ENCODE measurements at regions not wholly inside any gene's neighbourhood (a gene's known extent, or its start where the extent isn't known, plus 50 kb on each side); places are given as distances from the start of the nearest gene placed in this dataset.

GRCh38 chr3:99071096-99071495 lies 169.6 kb upstream of the DCBLD2 start:
- TF ChIP-seq, protein P1, sequence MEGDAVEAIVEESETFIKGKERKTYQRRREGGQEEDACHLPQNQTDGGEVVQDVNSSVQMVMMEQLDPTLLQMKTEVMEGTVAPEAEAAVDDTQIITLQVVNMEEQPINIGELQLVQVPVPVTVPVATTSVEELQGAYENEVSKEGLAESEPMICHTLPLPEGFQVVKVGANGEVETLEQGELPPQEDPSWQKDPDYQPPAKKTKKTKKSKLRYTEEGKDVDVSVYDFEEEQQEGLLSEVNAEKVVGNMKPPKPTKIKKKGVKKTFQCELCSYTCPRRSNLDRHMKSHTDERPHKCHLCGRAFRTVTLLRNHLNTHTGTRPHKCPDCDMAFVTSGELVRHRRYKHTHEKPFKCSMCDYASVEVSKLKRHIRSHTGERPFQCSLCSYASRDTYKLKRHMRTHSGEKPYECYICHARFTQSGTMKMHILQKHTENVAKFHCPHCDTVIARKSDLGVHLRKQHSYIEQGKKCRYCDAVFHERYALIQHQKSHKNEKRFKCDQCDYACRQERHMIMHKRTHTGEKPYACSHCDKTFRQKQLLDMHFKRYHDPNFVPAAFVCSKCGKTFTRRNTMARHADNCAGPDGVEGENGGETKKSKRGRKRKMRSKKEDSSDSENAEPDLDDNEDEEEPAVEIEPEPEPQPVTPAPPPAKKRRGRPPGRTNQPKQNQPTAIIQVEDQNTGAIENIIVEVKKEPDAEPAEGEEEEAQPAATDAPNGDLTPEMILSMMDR (IDR thresholded peaks at IDR 0.05), result no peak
- intact Hi-C loops (cut with micrococcal nuclease), result no loop called here
- CTCF ChIA-PET, result no interaction called here
- Mint-ChIP-seq H3K4me1 (ENCODE audit: low read depth) (no peaks in the 10 kb centered on the region), H3K4me3 (no peak overlapping the region), H3K36me3 (ENCODE audit: low read depth) (no peaks in the 10 kb centered on the region), H3K9me3 (no peaks in the 10 kb centered on the region), H3K27me3 (no peaks in the 10 kb centered on the region), H3K27ac (no peak overlapping the region)
- no peak for ATAC-seq
- POLR2A ChIA-PET, result no interaction called here
- no peak for DNase-seq

GRCh38 chr3:99069973-99070372 lies 168.5 kb upstream of the DCBLD2 start:
- no peaks in the 10 kb centered on the region for H3K4me1 Mint-ChIP-seq (ENCODE audit: low read depth)
- H3K9me3 Mint-ChIP-seq, result no peaks in the 10 kb centered on the region
- TF ChIP-seq, protein P1 (IDR thresholded peaks at IDR 0.05), result no peak
- no peaks in the 10 kb centered on the region for H3K27me3 Mint-ChIP-seq
- ATAC-seq (no peak), DNase-seq (no peak)
- no peak overlapping the region for H3K27ac Mint-ChIP-seq
- H3K4me3 Mint-ChIP-seq, result no peak overlapping the region
- POLR2A ChIA-PET, result no interaction called here
- H3K36me3 Mint-ChIP-seq (ENCODE audit: low read depth), result no peaks in the 10 kb centered on the region
- CTCF ChIA-PET, result no interaction called here
- intact Hi-C loops (cut with micrococcal nuclease), result no loop called here

DNA sequence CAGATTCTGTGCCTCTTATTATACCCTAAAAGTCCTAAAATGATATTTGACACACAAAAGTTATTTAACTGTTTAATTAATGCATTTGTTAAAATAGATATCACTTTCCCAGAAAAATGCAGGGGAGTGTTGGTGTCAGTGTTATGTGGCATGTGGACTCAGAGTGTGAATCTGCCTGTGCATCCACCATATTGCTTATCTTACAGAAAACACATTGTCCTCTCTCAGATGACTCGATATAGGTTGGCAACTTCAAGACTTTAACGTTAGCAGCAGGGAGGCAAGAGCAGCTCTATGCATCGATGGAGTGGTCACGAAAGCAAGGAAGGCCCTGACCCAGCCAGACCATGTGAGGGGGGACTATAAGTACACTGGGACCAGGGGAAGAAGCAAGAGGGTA lies 165.4 kb upstream of the DCBLD2 start:
- ATAC-seq (no peak), DNase-seq (no peak)
- Mint-ChIP-seq H3K27me3 (no peaks in the 10 kb centered on the region), H3K27ac (no peak overlapping the region), H3K36me3 (ENCODE audit: low read depth) (no peaks in the 10 kb centered on the region), H3K4me3 (no peak overlapping the region), H3K4me1 (ENCODE audit: low read depth) (no peaks in the 10 kb centered on the region), H3K9me3 (no peaks in the 10 kb centered on the region)
- TF ChIP-seq, protein P1 (IDR thresholded peaks at IDR 0.05), result no peak
- intact Hi-C loops (cut with micrococcal nuclease), result no loop called here
- POLR2A ChIA-PET, result no interaction called here
- CTCF ChIA-PET, result no interaction called here

DNA sequence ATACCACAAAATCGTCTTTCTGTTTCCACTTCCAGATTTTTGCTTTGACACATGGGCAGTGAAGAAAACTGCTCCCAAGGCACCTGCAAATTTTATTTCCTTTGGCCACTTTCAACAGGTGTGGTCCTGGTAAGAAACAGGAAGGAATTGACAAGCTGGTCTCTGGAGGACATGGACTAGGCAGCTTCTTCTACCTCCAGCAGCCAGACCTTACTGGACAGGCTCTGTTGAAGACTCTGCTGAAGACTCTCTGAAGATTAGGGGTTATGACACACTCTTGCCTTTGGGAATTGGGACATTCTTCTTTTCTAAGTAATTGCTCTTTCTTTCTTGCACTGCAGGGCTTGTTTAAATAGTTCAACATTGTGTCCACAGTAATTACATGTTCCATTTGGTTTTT lies 147.7 kb upstream of the DCBLD2 start:
- ATAC-seq (no peak), DNase-seq (no peak)
- Mint-ChIP-seq H3K36me3 (ENCODE audit: low read depth) (no peaks in the 10 kb centered on the region), H3K27me3 (no peaks in the 10 kb centered on the region), H3K27ac (no peak overlapping the region), H3K4me3 (no peak overlapping the region), H3K9me3 (no peaks in the 10 kb centered on the region), H3K4me1 (ENCODE audit: low read depth) (no peaks in the 10 kb centered on the region)
- intact Hi-C loops (cut with micrococcal nuclease), result no loop called here
- ChIA-PET CTCF (no interaction called here), POLR2A (no interaction called here)
- TF ChIP-seq, protein P1 (IDR thresholded peaks at IDR 0.05), result no peak

DNA sequence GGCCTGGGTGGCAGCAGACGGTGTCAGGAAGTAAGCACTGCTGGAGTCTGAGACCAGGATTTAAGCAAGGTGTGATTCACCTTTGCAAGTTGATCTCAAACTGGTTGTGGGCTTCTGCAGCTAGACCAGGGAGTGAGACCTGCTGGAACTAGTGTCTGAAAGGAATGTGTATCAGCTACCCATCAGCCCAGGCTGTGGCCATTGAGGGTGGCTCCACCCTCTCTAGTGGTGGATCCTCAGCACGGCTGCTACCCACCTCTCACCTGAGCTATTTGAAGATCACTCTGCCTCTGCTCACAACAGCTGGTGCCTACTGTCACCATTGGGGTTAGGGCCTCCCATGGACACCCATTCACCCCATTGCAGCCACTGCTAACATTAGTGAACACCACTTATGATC lies 140.3 kb upstream of the DCBLD2 start:
- no peaks in the 10 kb centered on the region for H3K36me3 Mint-ChIP-seq (ENCODE audit: low read depth)
- CTCF ChIA-PET, result no interaction called here
- DNase-seq (no peak), ATAC-seq (no peak)
- H3K27me3 Mint-ChIP-seq, result no peaks in the 10 kb centered on the region
- intact Hi-C loops (cut with micrococcal nuclease), result no loop called here
- TF ChIP-seq, protein P1 (IDR thresholded peaks at IDR 0.05), result no peak
- H3K27ac Mint-ChIP-seq, result no peak overlapping the region
- H3K4me3 Mint-ChIP-seq, result no peak overlapping the region
- POLR2A ChIA-PET, result no interaction called here
- H3K9me3 Mint-ChIP-seq, result no peaks in the 10 kb centered on the region
- H3K4me1 Mint-ChIP-seq (ENCODE audit: low read depth), result no peaks in the 10 kb centered on the region
